ENCODE measurements at regions not wholly inside any gene's neighbourhood (a gene's known extent, or its start where the extent isn't known, plus 50 kb on each side); places are given as distances from the start of the nearest gene placed in this dataset.

DNA sequence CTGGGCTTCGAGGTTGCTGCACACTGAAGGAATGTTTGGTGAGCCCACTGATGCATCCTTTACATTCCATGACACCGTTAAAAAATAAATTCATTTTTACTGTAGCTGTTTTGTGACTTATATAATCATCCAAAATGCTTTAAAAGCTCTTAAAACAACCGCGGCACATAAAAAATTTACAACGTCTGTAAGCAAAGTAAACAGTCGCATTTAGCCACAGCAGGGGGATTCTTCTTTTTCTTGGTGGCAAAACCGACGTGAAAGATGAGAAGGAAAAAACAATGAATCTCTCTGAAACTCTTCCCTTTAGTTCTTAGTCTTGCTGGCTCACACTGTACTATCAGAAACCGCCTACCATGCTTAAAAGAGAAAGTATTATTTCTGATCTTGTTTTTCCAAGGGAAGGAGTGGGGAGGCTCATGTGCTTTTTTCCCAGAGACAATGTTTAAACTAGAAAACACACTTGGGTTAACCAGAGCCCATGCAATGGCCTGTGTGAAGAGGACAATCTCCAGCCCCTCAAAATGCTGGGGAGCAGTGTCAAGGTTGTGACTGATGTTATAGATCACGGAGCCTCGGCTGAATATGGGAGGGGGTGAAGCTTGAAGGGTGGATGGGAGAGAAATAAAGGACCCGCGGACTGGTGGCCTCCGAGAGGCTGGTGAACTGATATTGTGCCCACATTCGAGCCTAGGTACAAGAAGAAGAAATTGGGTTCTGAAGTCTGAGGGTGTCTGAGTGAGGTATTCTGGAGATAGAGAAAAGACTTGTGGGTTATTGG, 91.1 kb downstream of the IRF8 start:
- no peak for TF ChIP-seq EZH2 (optimal IDR thresholded peaks at IDR 0.05; ENCODE audit: low read depth, low read length)
- TF ChIP-seq, protein P1, sequence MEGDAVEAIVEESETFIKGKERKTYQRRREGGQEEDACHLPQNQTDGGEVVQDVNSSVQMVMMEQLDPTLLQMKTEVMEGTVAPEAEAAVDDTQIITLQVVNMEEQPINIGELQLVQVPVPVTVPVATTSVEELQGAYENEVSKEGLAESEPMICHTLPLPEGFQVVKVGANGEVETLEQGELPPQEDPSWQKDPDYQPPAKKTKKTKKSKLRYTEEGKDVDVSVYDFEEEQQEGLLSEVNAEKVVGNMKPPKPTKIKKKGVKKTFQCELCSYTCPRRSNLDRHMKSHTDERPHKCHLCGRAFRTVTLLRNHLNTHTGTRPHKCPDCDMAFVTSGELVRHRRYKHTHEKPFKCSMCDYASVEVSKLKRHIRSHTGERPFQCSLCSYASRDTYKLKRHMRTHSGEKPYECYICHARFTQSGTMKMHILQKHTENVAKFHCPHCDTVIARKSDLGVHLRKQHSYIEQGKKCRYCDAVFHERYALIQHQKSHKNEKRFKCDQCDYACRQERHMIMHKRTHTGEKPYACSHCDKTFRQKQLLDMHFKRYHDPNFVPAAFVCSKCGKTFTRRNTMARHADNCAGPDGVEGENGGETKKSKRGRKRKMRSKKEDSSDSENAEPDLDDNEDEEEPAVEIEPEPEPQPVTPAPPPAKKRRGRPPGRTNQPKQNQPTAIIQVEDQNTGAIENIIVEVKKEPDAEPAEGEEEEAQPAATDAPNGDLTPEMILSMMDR (IDR thresholded peaks at IDR 0.05; ENCODE audit: low read length): no peak
